IMR-90 (cell line): ENCODE measurements at regions not wholly inside any gene's neighbourhood (a gene's known extent, or its start where the extent isn't known, plus 50 kb on each side); places are given as distances from the start of the nearest gene placed in this dataset.

Experiments
- ATAC-seq: fragments of 200-7000 bp; cut with Tn5 transposase; 2 replicates; pipeline ENCODE4 v1.9.1; 2020; ENCODE audit warnings: low read depth, mild to moderate bottlenecking, moderate library complexity
- BruUV-seq: library from RNA; stranded (reverse); fragments of 400-500 nt; replicated peaks from 2 replicates; lab custom pipeline; 2021; lab: Mats Ljungman, UMichigan
- CTCF ChIA-PET: fragments of 300-600 bp; formaldehyde crosslinking; extraction: SDS; loops from one replicate; lab custom pipeline; 2021; ENCODE audit warnings: antibody characterized with exemption; lab: Yijun Ruan, JAX
- POLR2A ChIA-PET: fragments of 300-600 bp; sonication (Branson Sonifier 250); formaldehyde crosslinking; loops from one replicate; lab custom pipeline; 2022; ENCODE audit warnings: antibody characterized with exemption; ENCODE audit not compliant: unreplicated experiment; lab: Charles Lee
- DNase-seq: peaks from one replicate; pipeline ENCODE4 v3.0.0; 2013
- H2AFZ ChIP-seq: replicated peaks from 2 replicates; pipeline ENCODE3; 2013; ENCODE audit warnings: low read length, mild to moderate bottlenecking; ENCODE audit not compliant: poor library complexity
- H2AK5ac ChIP-seq: 2 replicates; pipeline ENCODE4 v1.6.1; 2013; ENCODE audit warnings: low read depth, low read length, inconsistent platforms
- H2AK9ac ChIP-seq: replicated peaks from 2 replicates; pipeline ENCODE3; 2013; ENCODE audit warnings: mild to moderate bottlenecking, low read depth, low read length, moderate library complexity; ENCODE audit not compliant: poor library complexity
- H2BK120ac ChIP-seq: 2 replicates; pipeline ENCODE4 v1.6.1; 2013; ENCODE audit warnings: low read depth, low read length, inconsistent platforms
- H2BK15ac ChIP-seq: 3 replicates; pipeline ENCODE4 v1.6.1; 2013; ENCODE audit warnings: low read depth, low read length, inconsistent platforms
- H2BK20ac ChIP-seq: 2 replicates; pipeline ENCODE4 v1.6.1; 2013; ENCODE audit warnings: low read depth, mild to moderate bottlenecking, inconsistent platforms, low read length, moderate library complexity
- H2BK5ac ChIP-seq: 2 replicates; pipeline ENCODE4 v1.6.1; 2013; ENCODE audit warnings: mild to moderate bottlenecking, low read depth, low read length, inconsistent platforms; ENCODE audit not compliant: poor library complexity, severe bottlenecking
- H3K14ac ChIP-seq: replicated peaks from 2 replicates; pipeline ENCODE4 v1.6.1; 2013; ENCODE audit warnings: low read depth, low read length, inconsistent platforms
- H3K18ac ChIP-seq: 2 replicates; pipeline ENCODE4 v1.6.1; 2013; ENCODE audit warnings: low read depth, low read length, control low read depth
- H3K23ac ChIP-seq: 2 replicates; pipeline ENCODE4 v1.6.1; 2013; ENCODE audit warnings: low read depth, low read length, inconsistent platforms
- H3K27ac ChIP-seq: 2 replicates; pipeline ENCODE4 v1.5.1; 2013; ENCODE audit warnings: mild to moderate bottlenecking, control low read depth, low read length; ENCODE audit not compliant: insufficient read depth
- H3K27me3 ChIP-seq: 2 replicates; pipeline ENCODE4 v1.6.1; 2013; ENCODE audit warnings: low read length; ENCODE audit not compliant: control insufficient read depth, insufficient read depth
- H3K36me3 ChIP-seq: 2 replicates; pipeline ENCODE4 v1.6.1; 2013; ENCODE audit warnings: low read length, mixed read lengths; ENCODE audit not compliant: control insufficient read depth, insufficient read depth
- H3K4ac ChIP-seq: 2 replicates; pipeline ENCODE4 v1.6.1; 2013; ENCODE audit warnings: low read depth, low read length, inconsistent platforms
- H3K4me1 ChIP-seq: 2 replicates; pipeline ENCODE4 v1.6.1; 2013; ENCODE audit warnings: low read length, mixed read lengths; ENCODE audit not compliant: control insufficient read depth, insufficient read depth
- H3K4me2 ChIP-seq: 2 replicates; pipeline ENCODE4 v1.6.1; 2013; ENCODE audit warnings: low read depth, mild to moderate bottlenecking, control low read depth, low read length, moderate library complexity
- H3K4me3 ChIP-seq: 2 replicates; pipeline ENCODE4 v1.5.1; 2013; ENCODE audit warnings: low read depth, mild to moderate bottlenecking, control low read depth, low read length, moderate library complexity; ENCODE audit not compliant: insufficient read depth
- H3K56ac ChIP-seq: 2 replicates; pipeline ENCODE4 v1.6.1; 2013; ENCODE audit warnings: low read length, inconsistent platforms; ENCODE audit not compliant: insufficient read depth; ENCODE audit errors: extremely low read depth
- H3K79me1 ChIP-seq, 2 experiments: 2 replicates each; pipeline ENCODE4 v1.6.1; 2013; ENCODE audit warnings: low read length in 2 of 2, inconsistent platforms in 1 of 2, low read depth in 1 of 2
- H3K9ac ChIP-seq: 2 replicates; pipeline ENCODE4 v1.6.1; 2013; ENCODE audit warnings: low read depth, low read length, control low read depth
- H3K9me1 ChIP-seq: 2 replicates; pipeline ENCODE4 v1.6.1; 2013; ENCODE audit warnings: low read length, inconsistent platforms; ENCODE audit not compliant: insufficient read depth
- H3K9me3 ChIP-seq: 2 replicates; pipeline ENCODE4 v1.6.1; 2013; ENCODE audit warnings: low read length; ENCODE audit not compliant: control insufficient read depth, insufficient read depth
- H4K20me1 ChIP-seq: 2 replicates; pipeline ENCODE4 v1.6.1; 2013; ENCODE audit warnings: low read length, inconsistent platforms; ENCODE audit not compliant: insufficient read depth
- H4K5ac ChIP-seq: 2 replicates; pipeline ENCODE4 v1.6.1; 2013; ENCODE audit warnings: mild to moderate bottlenecking, low read depth, low read length, control low read depth
- H4K8ac ChIP-seq, 2 experiments: 2 replicates each; pipeline ENCODE4 v1.6.1; 2013; ENCODE audit warnings: low read depth in 2 of 2, low read length in 2 of 2, control low read depth in 1 of 2, inconsistent platforms in 1 of 2
- H4K91ac ChIP-seq: 2 replicates; pipeline ENCODE4 v1.6.1; 2013; ENCODE audit warnings: low read depth, low read length, inconsistent platforms; ENCODE audit not compliant: insufficient read depth
- BHLHE40 ChIP-seq: fragments of 150-350 bp; IDR thresholded peaks from 2 replicates; pipeline ENCODE4 v1.6.1; 2016; ENCODE audit warnings: mild to moderate bottlenecking, low read depth, low read length
- CEBPB ChIP-seq: IDR thresholded peaks from 2 replicates; pipeline ENCODE4 v1.6.1; 2012; ENCODE audit warnings: low read depth, low read length, improper control_type of control experiment
- FOS ChIP-seq: fragments of 150-350 bp; IDR thresholded peaks from 2 replicates; pipeline ENCODE4 v1.6.1; 2016; ENCODE audit warnings: low read depth, low read length
- RAD21 ChIP-seq: IDR thresholded peaks from 2 replicates; pipeline ENCODE4 v1.6.1; 2012; ENCODE audit warnings: low read length, improper control_type of control experiment
- RFX5 ChIP-seq: IDR thresholded peaks from 2 replicates; pipeline ENCODE4 v1.8.0; 2012; ENCODE audit warnings: low read depth, mild to moderate bottlenecking, low read length, moderate library complexity
- SMC3 ChIP-seq: fragments of 150-350 bp; IDR thresholded peaks from 2 replicates; pipeline ENCODE4 v1.6.1; 2016; ENCODE audit warnings: low read depth, mild to moderate bottlenecking, antibody characterized with exemption, low read length, moderate library complexity
- WGBS, 2 experiments: methylation state at CpG; one replicate each; pipeline versions ENCODE4 v1.1.5 to v1.1.7; 2013; ENCODE audit warnings: missing lambda C conversion rate in 2 of 2; ENCODE audit not compliant: insufficient read length in 1 of 2; ENCODE audit errors: extremely low coverage in 2 of 2; 5-methylcytosine and 5-hydroxymethylcytosine counted together
- dilution Hi-C: fragments of 300-500 bp; cut with HindIII; formaldehyde crosslinking; loops from one replicate; pipeline ENCODE4 v1.14.3; 2018; ENCODE audit warnings: low sequenced_read_pairs; ENCODE audit not compliant: unreplicated experiment
- in situ Hi-C: fragments of 300-500 bp; cut with MboI; formaldehyde crosslinking; loops from 3 replicates; pipeline ENCODE4 v1.14.3; 2019; ENCODE audit warnings: low sequenced_read_pairs, inconsistent platforms, mixed read lengths
- intact Hi-C: fragments of 100-400 bp; cut with micrococcal nuclease; formaldehyde crosslinking; loops from 2 replicates; pipeline ENCODE4 v1.10.0; 2022
- TF ChIP-seq, protein P1 (sequence below): conservative IDR thresholded peaks from 2 replicates; pipeline ENCODE4 v1.5.1; 2012; ENCODE audit warnings: mild to moderate bottlenecking, low read depth, low read length, improper control_type of control experiment
- TF ChIP-seq, protein P2 (sequence below): fragments of 150-350 bp; IDR thresholded peaks from 2 replicates; pipeline ENCODE4 v1.6.1; 2016; ENCODE audit warnings: low read depth, mild to moderate bottlenecking, low read length, moderate library complexity, borderline replicate concordance

DNA sequence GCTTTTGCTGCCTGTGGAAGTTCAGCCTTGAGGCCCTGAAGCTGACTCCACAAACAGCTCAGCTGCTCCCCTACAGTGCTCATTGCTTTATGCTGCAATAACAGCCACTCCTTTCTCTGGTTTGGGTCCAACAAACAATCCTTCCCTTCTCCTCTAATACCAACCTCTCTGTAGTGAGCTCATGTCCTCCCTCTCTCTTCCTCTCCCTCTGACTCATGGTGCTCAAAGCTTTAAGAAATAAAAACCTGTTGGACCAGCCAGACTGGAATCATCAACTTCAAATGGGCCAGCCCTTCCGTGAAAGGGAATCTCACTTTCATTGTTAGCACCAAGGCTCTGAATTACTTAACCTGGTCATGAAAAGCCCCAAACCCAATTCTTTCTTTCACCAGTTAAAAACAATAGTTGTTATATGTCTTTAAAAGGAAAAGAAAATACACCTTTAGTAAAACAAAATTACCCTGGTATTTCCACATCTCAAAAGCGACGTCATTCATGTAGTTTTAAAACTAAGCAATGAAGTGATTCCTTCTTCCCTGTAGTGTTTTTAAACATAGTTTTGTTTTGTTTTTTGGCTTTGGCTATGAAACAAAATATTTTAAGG lies 126.4 kb downstream of the DUSP6 start:
- H3K9me3 ChIP-seq, result no peaks in the 10 kb centered on the region
- POLR2A ChIA-PET, result interaction anchor here (0.6 to 1.5 kb wide), 4 partner anchors 49 to 610 kb away, joined by 3 to 8 read pairs (median 3); partner anchors contain the start of gene DUSP6
- H2AK5ac ChIP-seq, result 0 out of 2 replicates have a peak overlapping the region, but pooled peaks have one; percentile 69
- peak overlapping the region; percentile 71 for H3K4me2 ChIP-seq
- peak overlapping the region; percentile 25; the same call in 1 of the 2 replicates for H3K4me3 ChIP-seq
- BruUV-seq, result no TSS peak
- peak overlapping the region; percentile 4; the same call in 1 of the 3 replicates for H2BK15ac ChIP-seq
- H3K27ac ChIP-seq, result peak overlapping the region; percentile 54
- H4K20me1 ChIP-seq, result no peaks in the 10 kb centered on the region
- CTCF ChIA-PET, result interaction anchor here (0.6 to 1.3 kb wide), 3 partner anchors 12 to 104 kb away, joined by 3 to 4 read pairs (median 4); no protein-coding TSS in a partner anchor
- DNase-seq, result peak; percentile 93
- H3K18ac ChIP-seq, result peak overlapping the region; percentile 42
- WGBS, 2 experiments, result no CpG with 5 or more reads among the region's 3 CpGs
- H3K79me1 ChIP-seq, result no peaks in the 10 kb centered on the region; a peak in 1 of 4 replicates
- H3K4me1 ChIP-seq, result peaks cover 4% of the 10 kb centered on the region
- intact Hi-C loops, result loop anchor here (5.0 kb wide), 1 partner anchor 121 kb away; no protein-coding TSS in a partner anchor
- H3K36me3 ChIP-seq, result no peaks in the 10 kb centered on the region
- no peak overlapping the region for H2AK9ac ChIP-seq
- H3K27me3 ChIP-seq, result no peaks in the 10 kb centered on the region
- TF ChIP-seq BHLHE40 (no peak), CEBPB (peak; percentile 79), FOS (0 out of 2 replicates have a peak, but pooled peaks have one; percentile 48), RAD21 (no peak), RFX5 (no peak), SMC3 (no peak)
- TF ChIP-seq, protein P1, sequence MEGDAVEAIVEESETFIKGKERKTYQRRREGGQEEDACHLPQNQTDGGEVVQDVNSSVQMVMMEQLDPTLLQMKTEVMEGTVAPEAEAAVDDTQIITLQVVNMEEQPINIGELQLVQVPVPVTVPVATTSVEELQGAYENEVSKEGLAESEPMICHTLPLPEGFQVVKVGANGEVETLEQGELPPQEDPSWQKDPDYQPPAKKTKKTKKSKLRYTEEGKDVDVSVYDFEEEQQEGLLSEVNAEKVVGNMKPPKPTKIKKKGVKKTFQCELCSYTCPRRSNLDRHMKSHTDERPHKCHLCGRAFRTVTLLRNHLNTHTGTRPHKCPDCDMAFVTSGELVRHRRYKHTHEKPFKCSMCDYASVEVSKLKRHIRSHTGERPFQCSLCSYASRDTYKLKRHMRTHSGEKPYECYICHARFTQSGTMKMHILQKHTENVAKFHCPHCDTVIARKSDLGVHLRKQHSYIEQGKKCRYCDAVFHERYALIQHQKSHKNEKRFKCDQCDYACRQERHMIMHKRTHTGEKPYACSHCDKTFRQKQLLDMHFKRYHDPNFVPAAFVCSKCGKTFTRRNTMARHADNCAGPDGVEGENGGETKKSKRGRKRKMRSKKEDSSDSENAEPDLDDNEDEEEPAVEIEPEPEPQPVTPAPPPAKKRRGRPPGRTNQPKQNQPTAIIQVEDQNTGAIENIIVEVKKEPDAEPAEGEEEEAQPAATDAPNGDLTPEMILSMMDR, result 0 out of 2 replicates have a peak, but pooled peaks have one; percentile 2
- TF ChIP-seq, protein P2, sequence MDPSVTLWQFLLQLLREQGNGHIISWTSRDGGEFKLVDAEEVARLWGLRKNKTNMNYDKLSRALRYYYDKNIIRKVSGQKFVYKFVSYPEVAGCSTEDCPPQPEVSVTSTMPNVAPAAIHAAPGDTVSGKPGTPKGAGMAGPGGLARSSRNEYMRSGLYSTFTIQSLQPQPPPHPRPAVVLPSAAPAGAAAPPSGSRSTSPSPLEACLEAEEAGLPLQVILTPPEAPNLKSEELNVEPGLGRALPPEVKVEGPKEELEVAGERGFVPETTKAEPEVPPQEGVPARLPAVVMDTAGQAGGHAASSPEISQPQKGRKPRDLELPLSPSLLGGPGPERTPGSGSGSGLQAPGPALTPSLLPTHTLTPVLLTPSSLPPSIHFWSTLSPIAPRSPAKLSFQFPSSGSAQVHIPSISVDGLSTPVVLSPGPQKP, result no peak
- H2AFZ ChIP-seq, result peak overlapping the region; percentile 64
- H4K5ac ChIP-seq, result no peak overlapping the region
- peak; percentile 91 for ATAC-seq
- H3K9ac ChIP-seq, result no peak overlapping the region
- in situ Hi-C loops, result no loop called here
- peak overlapping the region; percentile 65; the same call in 1 of the 2 replicates for H2BK20ac ChIP-seq
- H3K56ac ChIP-seq, result peak overlapping the region; percentile 0; the same call in 1 of the 2 replicates
- no peak overlapping the region for H3K23ac ChIP-seq
- peak overlapping the region; percentile 40 for H4K91ac ChIP-seq
- peaks cover 2% of the 10 kb centered on the region for H3K9me1 ChIP-seq
- dilution Hi-C loops, result no loop called here
- peak overlapping the region; percentile 67 for H2BK120ac ChIP-seq
- H2BK5ac ChIP-seq, result peak overlapping the region; percentile 69
- H4K8ac ChIP-seq, result peak overlapping the region in 1 of 2 experiments; percentile 29; a peak in 3 of 4 replicates
- H3K4ac ChIP-seq, result peak overlapping the region; percentile 46
- peak overlapping the region; percentile 15 for H3K14ac ChIP-seq
